SK-N-DZ (cell line): ENCODE measurements at regions not wholly inside any gene's neighbourhood (a gene's known extent, or its start where the extent isn't known, plus 50 kb on each side); places are given as distances from the start of the nearest gene placed in this dataset.

ENCODE experiments used
- DNase-seq: peaks from one replicate; pipeline ENCODE4 v3.0.0-alpha.2; 2015; ENCODE audit warnings: low spot score

DNA sequence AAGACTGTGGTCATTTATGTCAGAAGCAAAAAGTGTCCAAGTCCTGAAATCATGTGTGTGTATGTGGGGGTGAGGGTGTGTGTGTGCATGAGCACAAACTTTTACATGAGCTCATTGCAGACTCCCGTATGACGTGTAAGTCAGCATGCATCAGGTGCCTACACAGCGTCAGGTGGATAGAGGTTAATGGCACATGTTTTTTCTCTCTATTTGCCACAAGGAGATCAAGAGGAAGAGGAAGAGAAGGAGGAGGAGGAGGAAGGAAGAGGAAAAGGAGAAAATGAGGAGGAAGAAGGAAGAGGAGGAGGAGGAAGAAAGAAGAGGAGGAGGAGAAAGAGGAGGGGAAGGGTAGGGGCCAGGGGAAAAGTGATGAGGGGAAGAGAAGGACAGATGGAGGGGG is 178.0 kb upstream of the DYNLRB2 start:
- DNase-seq: no peak

DNA sequence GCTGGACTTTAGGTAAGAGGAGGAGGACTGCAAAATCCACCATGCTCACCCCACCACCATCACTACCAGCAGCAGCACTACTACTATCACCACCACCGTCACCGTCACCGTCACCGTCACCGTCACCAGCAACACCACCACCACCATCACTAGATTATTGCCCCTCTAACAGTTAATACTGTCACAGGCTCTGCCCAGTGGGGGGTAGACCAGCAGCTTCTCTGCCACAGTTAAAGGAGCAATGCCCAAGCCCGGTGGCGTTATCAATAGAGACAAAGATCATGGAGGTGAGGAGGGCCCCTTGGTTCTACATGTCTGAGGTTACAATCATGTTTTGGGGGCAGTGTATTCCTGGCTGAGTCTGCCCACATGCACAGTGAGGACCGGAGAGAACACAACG is 184.4 kb upstream of the DYNLRB2 start:
- no peak for DNase-seq

DNA sequence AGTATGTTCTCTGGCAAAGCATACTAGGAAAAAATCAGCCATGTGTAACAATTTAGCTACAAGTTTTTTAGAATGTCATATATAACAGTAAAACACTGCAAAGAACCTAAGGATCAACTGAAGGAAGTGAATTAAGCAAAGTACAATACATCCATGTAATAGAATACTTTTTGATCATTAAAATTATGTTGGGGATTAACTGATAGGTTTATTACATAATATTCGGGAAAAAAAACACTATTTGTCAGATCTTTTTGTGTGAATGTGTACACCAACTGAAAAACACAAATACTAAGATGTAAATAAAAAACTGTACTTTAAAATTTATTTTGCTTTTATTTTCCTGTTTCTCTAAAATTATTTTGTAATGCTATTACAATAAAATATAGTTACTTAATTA is 185.5 kb upstream of the DYNLRB2 start:
- no peak for DNase-seq

DNA sequence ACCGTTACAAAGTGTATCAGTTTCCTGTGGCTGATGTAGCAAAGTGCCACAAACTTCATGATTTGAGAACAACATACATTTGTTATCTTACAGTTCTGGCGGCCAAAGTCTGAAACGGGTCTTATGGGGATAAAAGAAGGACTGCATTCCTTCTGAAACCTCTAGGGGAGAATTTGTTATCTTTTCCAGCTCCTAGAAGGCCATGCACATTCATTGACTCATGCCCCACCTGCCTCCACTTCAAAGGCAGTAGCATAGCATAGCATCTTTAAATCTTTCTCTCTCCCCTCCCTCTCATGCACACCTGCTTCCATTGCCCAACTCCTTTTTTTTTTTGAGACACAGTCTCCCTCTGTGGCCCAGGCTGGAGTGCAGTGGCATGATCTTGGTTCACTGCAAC is 190.7 kb upstream of the DYNLRB2 start:
- no peak for DNase-seq

DNA sequence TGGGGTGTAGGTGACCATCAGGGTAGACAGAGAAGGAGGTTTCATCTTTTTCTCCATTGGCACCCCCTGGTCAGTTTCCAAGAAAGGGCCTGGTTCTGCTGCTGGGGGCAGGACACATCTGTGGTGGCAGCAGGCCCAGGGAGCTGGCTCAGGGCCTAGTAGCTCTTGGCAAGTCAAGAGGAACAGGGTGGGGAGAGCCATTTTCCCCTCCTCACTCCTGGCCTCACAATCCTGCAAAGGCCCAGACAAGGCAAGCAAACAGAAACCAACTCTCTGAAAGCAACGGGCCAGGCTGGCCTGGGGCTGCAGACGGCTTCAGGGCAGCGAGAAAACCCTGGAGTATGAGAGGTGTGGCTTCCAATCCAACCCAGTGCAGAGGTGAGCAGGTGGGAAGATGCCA is 192.9 kb upstream of the DYNLRB2 start:
- DNase-seq: no peak

DNA sequence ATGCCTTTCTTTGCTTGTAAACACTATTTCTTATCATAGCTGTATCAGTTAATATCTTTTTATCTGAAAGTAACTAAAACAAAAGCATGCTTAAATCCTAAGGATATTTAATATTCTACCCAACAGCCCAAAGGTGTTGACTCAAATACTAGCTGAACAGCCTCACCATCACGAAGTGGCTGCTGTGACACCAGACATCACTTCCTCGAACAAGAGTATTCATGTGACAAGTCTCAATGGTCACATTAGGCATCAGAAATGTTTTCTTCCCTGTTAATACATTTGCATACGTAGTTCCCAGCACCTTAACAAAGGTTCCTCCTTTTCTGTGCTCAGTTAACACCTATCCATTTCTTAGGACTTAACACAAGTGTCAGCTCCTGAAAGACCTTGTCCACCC is 193.8 kb upstream of the DYNLRB2 start:
- DNase-seq: no peak

DNA sequence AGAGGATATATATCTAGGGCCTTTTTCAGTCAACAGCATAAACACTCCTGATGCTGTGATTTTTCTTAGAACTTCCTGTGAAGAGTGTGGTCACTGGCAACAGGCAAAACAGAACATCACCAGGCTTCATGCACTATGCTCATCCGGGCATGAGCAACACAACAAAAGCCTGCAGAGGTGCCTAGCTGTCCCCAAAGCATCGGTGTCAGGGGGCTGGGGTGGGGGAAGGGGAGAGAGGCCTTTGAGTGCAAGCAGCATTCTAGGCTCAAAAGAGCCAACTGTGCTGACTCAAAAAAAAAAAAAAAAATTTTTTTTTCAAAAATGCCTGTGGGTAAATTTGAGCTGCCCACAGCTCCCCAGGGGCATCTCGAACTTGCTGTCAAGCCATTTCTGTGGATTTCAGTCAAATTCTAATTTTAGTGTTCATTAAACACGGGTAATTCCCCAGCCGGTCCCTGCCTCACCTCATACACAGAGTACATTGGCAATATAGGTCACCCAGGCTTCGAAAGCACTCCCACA is 194.6 kb upstream of the DYNLRB2 start:
- DNase-seq: no peak

DNA sequence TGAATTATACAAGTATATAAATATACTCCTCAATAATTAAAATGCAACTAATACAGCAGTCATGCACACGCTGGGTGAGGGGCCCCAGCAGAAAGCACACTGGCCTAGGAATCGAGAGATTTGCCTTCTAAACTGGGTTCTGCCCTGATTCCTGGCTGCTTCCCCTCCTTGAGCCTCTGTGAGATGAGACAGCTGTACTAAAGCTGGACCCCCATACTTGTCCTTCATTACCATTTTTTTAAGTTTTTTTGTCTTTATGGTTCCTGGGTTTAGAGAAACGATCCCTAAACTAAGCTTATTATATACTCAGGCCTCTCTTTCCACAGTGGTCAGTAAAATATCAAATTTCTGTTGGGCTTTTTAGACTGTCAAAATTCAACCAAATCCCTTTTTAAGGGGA is 195.1 kb upstream of the DYNLRB2 start:
- DNase-seq: no peak

DNA sequence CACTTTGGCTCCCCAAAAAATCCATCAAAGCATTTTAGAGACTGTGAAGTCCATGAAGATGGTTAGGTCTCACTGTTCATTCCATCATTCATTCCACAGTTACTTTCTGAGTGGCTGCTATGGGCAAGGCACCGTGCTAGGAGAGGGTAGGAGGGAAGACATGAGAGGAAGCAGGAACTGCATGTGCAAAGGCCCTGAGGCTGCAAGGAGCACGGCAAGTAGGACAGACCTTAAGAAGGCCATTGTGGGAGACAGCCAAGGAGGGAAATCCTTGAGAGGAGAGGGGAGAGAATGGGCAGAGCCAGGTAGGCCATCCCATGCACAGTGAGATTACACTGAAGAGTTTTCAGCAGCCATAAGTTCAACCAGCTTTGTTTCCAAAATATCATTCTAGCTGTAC is 196.2 kb upstream of the DYNLRB2 start:
- no peak for DNase-seq

DNA sequence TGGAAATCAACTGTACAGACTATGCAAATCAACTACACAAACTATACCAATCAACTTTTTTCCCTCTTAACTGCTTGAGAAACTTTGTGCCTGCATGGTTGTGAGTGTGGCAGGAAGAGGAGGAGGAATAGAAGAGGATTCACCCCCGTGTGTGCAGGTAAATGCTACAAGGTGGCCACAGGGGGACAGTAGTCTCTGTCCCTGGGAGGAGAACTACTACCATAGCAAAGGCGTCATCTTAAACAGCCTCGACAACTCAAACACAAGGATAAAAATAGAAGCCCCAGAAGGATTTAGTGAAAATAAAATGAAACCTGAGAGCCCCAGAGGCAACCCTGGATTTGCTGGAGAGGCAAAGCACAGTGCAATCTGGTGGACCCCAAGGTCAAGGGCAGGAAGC is 199.5 kb upstream of the DYNLRB2 start:
- no peak for DNase-seq

DNA sequence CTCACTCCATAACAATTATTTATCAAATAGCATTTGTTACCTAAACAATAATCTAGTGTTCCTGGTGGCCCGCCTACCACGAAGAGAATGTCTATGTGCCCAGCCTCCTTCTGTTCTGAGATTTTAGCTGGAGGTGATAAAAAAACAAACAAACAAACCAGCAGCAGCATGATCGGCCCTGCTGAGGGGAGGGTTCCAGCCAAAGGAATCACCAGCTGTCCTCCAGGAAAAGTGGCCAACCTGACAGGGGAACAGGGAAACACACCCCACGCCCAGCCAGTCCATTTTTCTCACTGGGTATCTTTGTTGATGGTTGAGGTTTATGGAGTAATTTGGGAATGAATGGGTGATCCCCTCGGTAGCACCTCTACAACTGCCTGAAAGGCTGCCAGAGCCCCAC is 203.0 kb upstream of the DYNLRB2 start:
- no peak for DNase-seq

DNA sequence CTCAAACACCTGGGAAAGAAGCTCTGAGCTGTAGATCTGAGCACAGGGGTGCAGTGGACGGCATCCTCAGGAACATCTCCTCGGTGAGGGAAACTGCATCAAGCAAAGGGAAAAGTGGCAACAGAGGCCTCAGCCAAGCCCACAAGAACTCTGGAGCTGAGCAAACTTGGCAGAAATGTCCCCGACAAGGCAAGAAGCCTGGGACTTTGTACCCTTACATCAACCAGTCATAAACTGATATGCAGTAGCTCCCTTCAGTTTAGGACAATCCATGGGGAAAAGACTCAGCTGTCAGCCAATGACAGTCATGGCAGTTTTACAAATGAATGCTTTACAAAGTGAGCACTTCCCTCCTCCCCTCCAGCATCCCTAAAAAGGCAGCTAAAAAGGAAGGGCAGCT is 210.0 kb upstream of the DYNLRB2 start:
- DNase-seq: no peak

DNA sequence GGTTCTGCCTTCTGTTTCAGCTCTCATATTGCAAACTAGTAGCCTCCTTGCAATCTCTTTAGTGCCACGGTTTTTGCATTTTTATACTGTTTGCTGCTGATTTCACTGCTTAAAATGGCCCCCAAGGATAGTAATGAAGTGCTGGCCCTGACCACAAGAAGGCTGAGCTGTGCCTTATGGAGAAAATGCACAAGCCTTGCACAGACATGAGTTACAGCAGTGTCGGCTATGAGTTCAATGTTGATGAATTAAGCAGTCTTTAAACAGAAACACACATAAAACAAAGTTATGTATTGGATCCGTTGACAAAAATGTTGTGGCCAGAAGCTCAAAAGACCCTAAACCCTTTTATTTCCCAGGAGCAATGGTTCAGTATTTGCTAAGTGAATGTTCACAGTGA is 210.6 kb upstream of the DYNLRB2 start:
- DNase-seq: no peak

DNA sequence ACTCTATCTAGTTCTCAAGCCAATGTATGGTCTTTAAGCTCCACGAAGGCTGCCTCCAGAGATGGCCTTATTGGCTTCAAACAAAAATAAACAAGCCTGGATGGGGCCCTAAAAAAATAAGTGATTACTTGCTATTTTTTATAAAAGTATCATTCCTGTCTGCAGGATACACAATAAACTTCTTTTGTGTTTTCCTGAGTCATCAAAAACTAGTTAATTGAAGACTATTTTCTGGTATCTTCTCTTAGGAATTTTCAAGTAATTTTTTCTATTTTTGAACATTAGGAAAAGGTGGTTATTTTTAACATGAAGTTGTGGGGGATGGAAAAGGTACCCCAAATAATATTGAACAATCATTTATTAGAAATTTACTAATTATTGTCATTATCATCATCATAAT is 213.1 kb upstream of the DYNLRB2 start:
- DNase-seq: no peak

DNA sequence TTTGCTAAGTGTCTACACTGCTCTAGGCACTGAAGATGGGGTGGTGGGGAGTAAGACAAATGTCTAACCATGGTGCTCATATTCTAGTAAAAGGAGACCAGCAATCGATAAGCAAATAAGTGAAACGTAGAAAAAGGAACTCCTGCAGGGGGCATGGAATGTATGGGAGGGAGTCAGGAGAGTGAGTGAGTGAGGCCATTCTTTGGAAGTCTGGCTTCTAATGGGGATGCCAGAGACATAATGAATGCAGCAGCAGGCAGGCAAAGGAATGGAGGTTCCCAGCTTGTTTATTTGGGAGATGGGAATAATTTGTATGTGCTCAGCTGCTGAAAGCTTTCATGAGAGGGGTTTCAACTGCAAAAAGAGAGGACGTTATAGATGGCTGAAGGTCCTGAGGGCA is 216.4 kb upstream of the DYNLRB2 start:
- no peak for DNase-seq

DNA sequence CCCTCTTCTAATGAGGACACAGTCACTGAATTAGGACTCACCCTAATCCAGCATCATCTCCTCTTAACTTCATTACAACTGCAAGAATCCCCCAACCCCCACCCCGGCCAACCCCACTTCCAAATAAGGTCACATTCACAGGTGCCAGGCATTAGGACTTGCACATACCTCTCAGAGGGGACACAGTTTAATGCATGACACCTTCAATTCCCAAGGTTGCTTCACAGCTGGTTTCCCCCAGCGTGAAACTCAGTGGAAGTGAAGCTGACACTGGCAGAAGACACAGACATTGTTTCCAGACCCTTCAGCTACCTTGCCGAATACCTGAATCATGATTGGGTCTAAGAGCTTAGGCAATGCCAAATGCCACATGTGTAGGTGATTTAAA is 217.0 kb upstream of the DYNLRB2 start:
- no peak for DNase-seq

DNA sequence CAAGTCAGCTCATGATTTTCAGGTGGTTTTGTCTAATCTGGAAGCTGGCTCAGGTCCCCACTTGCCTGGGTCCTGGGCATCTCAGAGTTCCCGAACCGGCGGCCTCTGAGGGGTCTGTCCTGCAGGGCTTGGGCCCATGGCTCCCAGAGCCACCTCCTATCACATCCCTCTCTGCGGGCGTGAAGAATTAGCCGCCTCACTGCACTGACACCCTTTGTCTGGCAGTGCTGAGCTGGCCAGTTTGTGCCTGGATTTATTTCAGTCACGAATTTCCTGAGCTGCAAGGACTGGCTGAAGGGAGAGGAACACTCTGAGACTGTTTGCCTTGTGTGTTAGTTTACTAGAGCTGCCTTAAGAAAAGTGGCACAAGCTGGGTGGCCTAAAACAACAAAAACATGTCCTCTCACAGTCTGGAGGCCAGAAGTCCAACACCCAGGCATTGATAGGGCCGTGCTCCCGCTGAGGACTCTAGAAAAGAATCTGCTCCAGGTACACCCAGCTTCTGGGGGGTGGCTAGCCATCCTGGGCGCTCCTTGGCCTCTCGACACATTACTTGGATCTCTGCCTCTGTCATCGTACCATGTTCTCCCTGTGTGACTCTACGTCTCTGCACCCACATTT is 217.5 kb upstream of the DYNLRB2 start:
- DNase-seq: no peak

DNA sequence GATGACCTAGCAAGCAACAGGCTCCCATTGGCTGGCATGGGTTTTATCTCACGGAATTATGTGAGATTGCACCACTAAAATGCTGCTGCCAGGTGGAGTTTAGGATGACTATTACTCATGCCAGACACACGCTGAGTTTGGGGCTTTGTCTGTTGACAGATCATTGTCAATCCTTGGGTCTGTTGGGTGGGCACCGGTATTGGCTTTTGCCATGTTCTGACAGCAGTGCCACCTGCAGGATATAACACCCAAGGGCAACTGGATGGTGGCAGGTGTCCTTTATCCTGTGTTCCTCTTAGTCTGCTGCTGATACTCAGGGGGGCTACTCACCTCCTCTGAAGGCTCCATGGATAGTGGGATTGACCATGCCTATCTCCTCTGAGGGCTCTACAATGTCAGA is 221.6 kb upstream of the DYNLRB2 start:
- DNase-seq: no peak

DNA sequence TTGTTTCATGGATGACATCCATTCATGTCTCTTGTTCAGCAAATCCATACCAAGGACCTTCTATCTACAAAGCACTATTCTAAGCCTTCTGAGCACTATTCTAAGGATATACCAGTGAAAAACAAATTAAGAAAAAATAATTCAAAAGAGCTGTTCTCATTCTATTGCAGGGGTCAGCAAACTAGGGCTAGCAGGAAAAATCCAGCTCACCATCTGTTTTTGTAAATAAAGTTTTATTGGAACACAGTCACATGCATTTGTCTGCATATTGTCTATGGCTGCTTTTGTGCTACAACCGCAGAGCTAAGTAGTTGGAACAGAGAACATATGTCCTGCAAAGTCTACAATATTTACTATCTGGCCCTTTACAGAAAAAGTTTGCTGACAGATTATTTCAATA is 222.7 kb upstream of the DYNLRB2 start:
- no peak for DNase-seq

DNA sequence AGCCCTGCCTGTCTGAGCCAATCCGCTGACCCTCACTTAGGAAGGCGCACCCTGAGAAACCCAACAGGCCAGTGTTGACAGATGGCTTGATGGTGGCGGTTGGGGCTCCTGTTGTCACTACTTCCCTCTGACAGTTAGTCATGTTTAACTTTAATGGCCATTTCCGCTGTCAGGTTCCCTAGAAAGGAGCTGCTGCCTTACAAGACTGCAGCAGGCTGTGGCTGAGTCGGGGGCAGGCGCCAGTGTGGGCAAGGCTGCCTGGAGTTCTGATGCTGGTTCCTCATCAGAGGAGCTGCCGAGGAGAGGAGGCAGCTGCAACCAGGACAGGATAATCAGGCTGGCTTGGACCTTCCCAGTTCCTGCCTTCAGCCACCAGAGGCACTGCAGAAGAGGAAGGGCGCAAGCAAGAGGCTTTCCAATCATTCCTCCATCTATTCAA is 223.2 kb upstream of the DYNLRB2 start:
- DNase-seq: peak; percentile 78

DNA sequence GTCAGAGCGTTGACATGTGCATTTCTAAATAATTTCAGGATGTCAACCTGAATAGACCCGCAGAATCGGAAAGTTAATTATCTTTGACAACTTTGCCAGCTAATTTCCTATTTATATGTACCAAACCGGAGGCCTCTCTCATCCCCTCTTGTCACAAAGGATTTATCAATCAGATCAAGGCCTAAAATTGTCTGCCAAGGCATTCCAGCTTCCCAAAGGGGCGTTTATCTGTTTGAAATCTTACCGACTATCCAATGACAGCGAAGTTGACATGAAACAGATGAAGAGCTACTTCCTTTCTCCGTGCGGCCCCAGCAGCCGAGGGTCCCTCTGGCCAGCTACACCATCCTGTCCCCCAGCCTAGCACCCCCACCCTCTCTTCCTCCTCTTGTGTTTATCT is 223.7 kb upstream of the DYNLRB2 start:
- peak; percentile 74 for DNase-seq

DNA sequence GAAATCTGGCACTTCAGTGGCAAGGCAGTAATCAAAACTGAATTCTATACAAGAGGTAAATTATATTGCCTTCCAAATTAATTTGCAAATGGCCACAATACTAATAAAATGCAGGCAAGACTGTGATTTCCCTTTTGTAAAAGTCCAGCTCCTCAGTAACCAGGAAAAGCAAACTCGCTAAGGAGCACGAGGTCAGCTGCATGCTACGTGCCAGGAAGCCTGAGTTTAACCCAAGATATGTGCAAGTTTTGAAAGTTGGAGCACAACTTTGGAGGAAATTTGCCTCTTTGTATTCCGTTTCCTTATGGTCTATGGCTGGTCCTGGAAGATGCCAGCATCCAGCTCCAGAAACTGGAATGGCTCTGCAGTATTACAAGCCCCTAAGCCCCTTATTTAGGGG is 226.8 kb upstream of the DYNLRB2 start:
- no peak for DNase-seq

DNA sequence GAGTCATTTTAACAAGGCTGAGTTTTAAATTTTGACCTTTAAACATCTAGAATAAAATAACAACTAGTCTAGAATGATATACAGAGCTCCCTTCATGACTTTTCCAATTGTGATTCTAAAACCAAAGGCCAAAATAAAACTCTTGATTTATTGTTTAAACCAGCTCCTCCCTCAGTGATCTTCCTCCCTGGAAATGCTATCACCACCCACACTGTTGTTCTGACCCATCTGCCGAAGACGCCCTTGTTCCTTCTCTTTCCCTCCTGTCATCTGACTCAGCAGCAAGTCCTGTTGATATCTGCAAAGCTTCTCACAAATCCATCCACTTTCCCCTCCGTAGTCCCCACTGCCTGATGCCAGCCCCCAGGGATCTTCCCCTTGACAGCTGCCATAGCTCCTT is 231.6 kb upstream of the DYNLRB2 start:
- DNase-seq: no peak

DNA sequence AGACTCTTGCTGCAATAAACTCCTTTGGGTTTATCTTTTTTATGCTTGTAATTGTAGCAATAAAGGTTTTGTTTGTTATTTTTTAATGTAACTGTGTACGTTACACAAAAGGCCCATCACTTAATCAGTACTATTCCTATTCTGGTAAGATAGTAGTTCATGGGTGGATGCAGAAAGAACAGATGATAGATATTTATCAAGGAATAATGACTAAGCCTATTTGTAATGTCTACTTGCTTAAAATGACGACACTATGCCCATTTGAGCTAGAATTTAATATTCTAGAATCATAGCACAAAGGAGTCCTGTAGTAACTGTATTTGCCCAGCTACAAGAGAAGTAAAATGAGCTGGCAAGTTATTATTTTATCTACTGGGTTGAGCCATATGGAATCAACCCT is 235.4 kb upstream of the DYNLRB2 start:
- DNase-seq: no peak
